T-helper 2 cell treated with Interferon-gamma antibody and Interleukin-4, amounts not matched to agents 5 μg/mL and 100 μg/mL, for 36 hours (primary cell): ENCODE measurements at regions not wholly inside any gene's neighbourhood (a gene's known extent, or its start where the extent isn't known, plus 50 kb on each side); places are given as distances from the start of the nearest gene placed in this dataset.
A peak's percentile ranks its signal among the peaks of the same experiment; 100 is the strongest.
"Not testable (repeated sequence)": the region's sequence is repeated elsewhere in the genome, so short reads cannot be mapped to it uniquely, and the experiment has no call there.

Source experiments
- DNase-seq: peaks from one replicate; pipeline ENCODE4 v3.0.0; 2021; ENCODE audit warnings: low spot score
- H3K27ac Mint-ChIP-seq: one replicate; pipeline ENCODE4 v1.8.0; 2021; ENCODE audit warnings: mild to moderate bottlenecking, mixed read lengths
- H3K27me3 Mint-ChIP-seq: one replicate; pipeline ENCODE4 v1.8.0; 2021; ENCODE audit warnings: low read depth, mixed read lengths
- H3K36me3 Mint-ChIP-seq: one replicate; pipeline ENCODE4 v1.8.0; 2021; ENCODE audit warnings: low read depth, mixed read lengths
- H3K4me1 Mint-ChIP-seq: one replicate; pipeline ENCODE4 v1.8.0; 2021; ENCODE audit warnings: low read depth, mixed read lengths
- H3K4me3 Mint-ChIP-seq: one replicate; pipeline ENCODE4 v1.8.0; 2022; ENCODE audit warnings: mild to moderate bottlenecking, moderate library complexity, mixed read lengths
- H3K9me3 Mint-ChIP-seq: one replicate; pipeline ENCODE4 v1.8.0; 2021; ENCODE audit warnings: mixed read lengths

- Mint-ChIP-seq H3K36me3 (peaks cover 8% of the 10 kb centered on the region), H3K9me3 (no peaks in the 10 kb centered on the region), H3K27ac (peak overlapping the region; percentile 80), H3K4me3 (peak overlapping the region; percentile 2), H3K4me1 (peaks cover 32% of the 10 kb centered on the region), H3K27me3 (no peaks in the 10 kb centered on the region)
- DNase-seq, result no peak
These were observed 96.6 kb upstream of the CHD2 start for GRCh38 chr15:92803536-92803851.

- H3K36me3 Mint-ChIP-seq, result peaks cover 8% of the 10 kb centered on the region
- peak; percentile 92 for DNase-seq
- H3K9me3 Mint-ChIP-seq, result no peaks in the 10 kb centered on the region
- H3K27me3 Mint-ChIP-seq, result no peaks in the 10 kb centered on the region
- H3K4me3 Mint-ChIP-seq, result peak overlapping the region; percentile 2
- peaks cover 32% of the 10 kb centered on the region for H3K4me1 Mint-ChIP-seq
- peak overlapping the region; percentile 80 for H3K27ac Mint-ChIP-seq
These were observed 96.1 kb upstream of the CHD2 start for GRCh38 chr15:92803852-92804609.

- H3K4me1 Mint-ChIP-seq, result peaks cover 31% of the 10 kb centered on the region
- DNase-seq, H3K27me3 Mint-ChIP-seq, H3K36me3 Mint-ChIP-seq, H3K4me3 Mint-ChIP-seq, H3K9me3 Mint-ChIP-seq: not testable (repeated sequence)
- H3K27ac Mint-ChIP-seq, result peak overlapping the region; percentile 80
These were observed 95.6 kb upstream of the CHD2 start for GRCh38 chr15:92804610-92804936.

DNA sequence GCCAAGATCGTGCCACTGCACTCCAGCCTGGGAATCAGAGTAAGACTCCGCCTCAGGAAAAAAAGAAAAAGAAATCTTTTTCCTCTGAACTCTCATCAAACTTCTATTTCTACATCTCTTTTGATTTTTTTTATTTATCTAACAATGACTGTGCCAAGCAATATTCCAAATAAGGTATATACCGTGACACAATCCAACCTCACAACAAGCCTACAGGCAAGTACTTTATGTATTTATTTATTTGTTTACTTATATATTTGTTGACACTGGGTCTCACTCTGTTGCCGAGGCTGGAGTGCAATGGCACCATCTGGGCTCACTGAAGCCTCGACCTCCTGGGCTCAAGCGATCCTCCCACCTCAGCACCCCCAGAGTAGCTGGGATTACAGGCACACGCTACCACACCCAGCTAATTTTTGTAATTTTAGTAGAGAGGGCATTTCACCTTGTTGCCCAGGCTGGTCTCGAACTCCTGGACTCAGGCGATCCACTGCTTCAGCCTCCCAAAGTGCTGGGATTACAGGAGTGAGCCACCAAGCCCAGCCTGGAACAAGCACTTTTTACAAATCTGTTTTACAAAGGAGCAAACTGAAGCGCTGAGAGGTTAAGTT lies 94.9 kb upstream of the CHD2 start:
- Mint-ChIP-seq H3K9me3 (no peaks in the 10 kb centered on the region), H3K4me1 (peaks cover 28% of the 10 kb centered on the region), H3K27me3 (no peaks in the 10 kb centered on the region), H3K4me3 (no peak overlapping the region), H3K27ac (no peak overlapping the region), H3K36me3 (peaks cover 8% of the 10 kb centered on the region)
- DNase-seq, result no peak

- not testable (repeated sequence) for H3K9me3 Mint-ChIP-seq, DNase-seq, H3K27me3 Mint-ChIP-seq, H3K36me3 Mint-ChIP-seq
- peak overlapping the region; percentile 80 for H3K27ac Mint-ChIP-seq
- peak overlapping the region; percentile 36 for H3K4me3 Mint-ChIP-seq
- peaks cover 33% of the 10 kb centered on the region for H3K4me1 Mint-ChIP-seq
These were observed 94.0 kb upstream of the CHD2 start for GRCh38 chr15:92806171-92806570.

DNA sequence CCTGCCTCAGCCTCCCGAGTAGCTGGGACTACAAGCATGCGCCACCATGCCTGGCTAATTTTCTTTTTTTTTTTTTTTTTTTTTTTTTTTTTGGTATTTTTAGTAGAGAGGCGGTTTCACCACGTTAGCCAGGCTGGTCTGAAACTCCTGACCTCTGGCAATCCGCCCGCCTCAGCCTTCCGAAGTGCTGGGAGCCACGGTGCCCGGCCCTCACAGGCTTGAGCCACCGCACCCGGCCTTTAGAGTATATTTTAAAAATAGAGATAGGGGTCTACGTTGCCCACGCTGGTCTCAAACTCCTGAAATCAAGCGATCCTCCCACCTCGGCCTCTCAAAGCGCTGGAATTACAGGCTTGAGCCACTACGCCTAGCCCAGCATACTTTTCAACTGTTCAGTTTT lies 93.4 kb upstream of the CHD2 start:
- Mint-ChIP-seq H3K27ac (no peak overlapping the region), H3K9me3 (no peaks in the 10 kb centered on the region), H3K4me3 (no peak overlapping the region), H3K4me1 (peaks cover 34% of the 10 kb centered on the region), H3K36me3 (peaks cover 3% of the 10 kb centered on the region), H3K27me3 (no peaks in the 10 kb centered on the region)
- DNase-seq, result no peak

GRCh38 chr15:92807971-92808571 lies 92.1 kb upstream of the CHD2 start:
- peak overlapping the region; percentile 98 for H3K27ac Mint-ChIP-seq
- H3K9me3 Mint-ChIP-seq, result no peaks in the 10 kb centered on the region
- peak overlapping the region; percentile 91 for H3K4me3 Mint-ChIP-seq
- peaks cover 34% of the 10 kb centered on the region for H3K4me1 Mint-ChIP-seq
- no peaks in the 10 kb centered on the region for H3K27me3 Mint-ChIP-seq
- peaks cover 3% of the 10 kb centered on the region for H3K36me3 Mint-ChIP-seq
- DNase-seq, result no peak

- Mint-ChIP-seq H3K27ac (peak overlapping the region; percentile 98), H3K27me3 (no peaks in the 10 kb centered on the region), H3K4me3 (peak overlapping the region; percentile 91), H3K36me3 (peaks cover 3% of the 10 kb centered on the region), H3K4me1 (peaks cover 34% of the 10 kb centered on the region), H3K9me3 (no peaks in the 10 kb centered on the region)
- DNase-seq, result no peak
These were observed 91.5 kb upstream of the CHD2 start for GRCh38 chr15:92808598-92809063.

GRCh38 chr15:92809064-92809879 lies 90.9 kb upstream of the CHD2 start:
- peak; percentile 100 for DNase-seq
- Mint-ChIP-seq H3K9me3 (no peaks in the 10 kb centered on the region), H3K4me1 (peaks cover 35% of the 10 kb centered on the region), H3K4me3 (peak overlapping the region; percentile 91), H3K27ac (peak overlapping the region; percentile 98), H3K36me3 (peaks cover 3% of the 10 kb centered on the region), H3K27me3 (no peaks in the 10 kb centered on the region)

DNA sequence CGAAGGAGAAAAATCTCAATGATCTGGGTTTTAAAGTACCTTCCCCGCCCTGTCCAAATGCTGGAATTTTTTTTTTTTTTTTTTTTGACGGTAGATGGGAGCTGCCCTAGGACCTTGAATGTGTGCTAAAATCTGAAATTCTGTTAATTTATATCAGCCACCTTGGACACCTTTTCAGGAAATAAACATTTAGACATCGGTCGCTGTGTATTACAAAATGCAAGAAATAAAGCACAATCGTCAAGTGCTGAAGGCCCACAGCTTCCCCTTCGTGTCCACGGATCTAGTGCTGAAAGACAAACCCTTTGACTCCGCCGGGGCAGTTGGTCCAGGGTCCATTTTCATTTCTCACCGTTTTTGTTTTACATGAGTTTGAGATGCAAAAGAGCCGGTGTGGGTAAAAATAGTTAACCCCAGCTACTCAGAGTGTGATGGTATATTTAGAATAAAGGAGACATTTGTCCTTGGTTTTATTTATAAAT lies 90.2 kb upstream of the CHD2 start:
- Mint-ChIP-seq H3K9me3 (no peaks in the 10 kb centered on the region), H3K27me3 (no peaks in the 10 kb centered on the region), H3K4me3 (peak overlapping the region; percentile 91), H3K4me1 (peaks cover 35% of the 10 kb centered on the region), H3K27ac (peak overlapping the region; percentile 98), H3K36me3 (peaks cover 3% of the 10 kb centered on the region)
- peak; percentile 28 for DNase-seq

DNA sequence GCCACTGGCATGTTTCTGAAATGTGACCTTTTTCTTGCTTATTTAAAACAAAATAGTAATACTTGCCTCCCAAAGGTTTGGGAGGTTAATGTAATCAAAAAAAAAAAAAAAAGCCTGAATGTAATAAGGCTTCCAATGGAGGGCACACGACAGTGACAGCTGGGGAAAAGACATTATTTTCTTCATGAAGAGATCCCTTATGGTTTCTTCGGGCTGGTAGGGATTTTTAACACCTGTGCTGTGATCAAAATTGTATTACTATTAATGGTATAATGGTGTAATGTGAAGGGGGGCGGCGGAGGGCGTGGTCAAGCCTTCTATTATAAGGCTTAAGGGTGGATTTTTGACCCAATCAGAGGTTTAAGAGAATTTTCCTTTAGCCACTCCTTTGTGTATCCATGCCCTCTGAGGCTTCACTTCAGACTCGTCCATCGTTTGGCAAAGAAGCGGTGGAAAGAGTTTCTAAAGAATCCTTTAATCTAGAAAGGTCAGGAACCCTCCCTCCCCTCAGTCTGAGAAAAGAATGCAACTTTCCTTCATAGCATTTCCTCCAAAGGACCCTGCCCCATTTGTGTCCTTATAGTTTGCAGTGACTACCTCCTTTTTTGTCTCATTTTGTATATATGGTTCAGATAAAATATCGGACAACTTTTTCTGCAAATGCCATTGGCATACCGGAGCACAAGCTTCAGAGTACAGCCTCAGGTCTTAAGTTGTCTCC lies 89.5 kb upstream of the CHD2 start:
- H3K4me3 Mint-ChIP-seq, result peak overlapping the region; percentile 91
- H3K27me3 Mint-ChIP-seq, result no peaks in the 10 kb centered on the region
- H3K9me3 Mint-ChIP-seq, result no peaks in the 10 kb centered on the region
- peaks cover 35% of the 10 kb centered on the region for H3K4me1 Mint-ChIP-seq
- peaks cover 3% of the 10 kb centered on the region for H3K36me3 Mint-ChIP-seq
- peak; percentile 37 for DNase-seq
- peak overlapping the region; percentile 98 for H3K27ac Mint-ChIP-seq

- H3K27ac Mint-ChIP-seq, result peak overlapping the region; percentile 98
- no peaks in the 10 kb centered on the region for H3K9me3 Mint-ChIP-seq
- H3K27me3 Mint-ChIP-seq, result no peaks in the 10 kb centered on the region
- no peak for DNase-seq
- peaks cover 34% of the 10 kb centered on the region for H3K4me1 Mint-ChIP-seq
- peaks cover 2% of the 10 kb centered on the region for H3K36me3 Mint-ChIP-seq
- H3K4me3 Mint-ChIP-seq, result peak overlapping the region; percentile 91
These were observed 88.8 kb upstream of the CHD2 start for GRCh38 chr15:92811148-92811913.

- H3K27ac Mint-ChIP-seq, result no peak overlapping the region
- peak overlapping the region; percentile 91 for H3K4me3 Mint-ChIP-seq
- peaks cover 1% of the 10 kb centered on the region for H3K36me3 Mint-ChIP-seq
- peaks cover 33% of the 10 kb centered on the region for H3K4me1 Mint-ChIP-seq
- no peak for DNase-seq
- H3K27me3 Mint-ChIP-seq, result no peaks in the 10 kb centered on the region
- no peaks in the 10 kb centered on the region for H3K9me3 Mint-ChIP-seq
These were observed 87.9 kb upstream of the CHD2 start for GRCh38 chr15:92812271-92812670.
